H1 (cell line): ENCODE measurements at regions not wholly inside any gene's neighbourhood (a gene's known extent, or its start where the extent isn't known, plus 50 kb on each side); places are given as distances from the start of the nearest gene placed in this dataset.

Source experiments
- CTCF ChIA-PET: fragments of 300-600 bp; sonication (Branson Sonifier 250); formaldehyde crosslinking; loops from one replicate; lab custom pipeline; 2021; ENCODE audit not compliant: partially characterized antibody; lab: Charles Lee
- POLR2A ChIA-PET: fragments of 300-600 bp; sonication (Branson Sonifier 250); formaldehyde crosslinking; loops from one replicate; lab custom pipeline; 2021; ENCODE audit warnings: inconsistent platforms; ENCODE audit not compliant: partially characterized antibody; lab: Charles Lee
- DNase-seq, 2 experiments: peaks; one replicate each; pipeline versions ENCODE4 v3.0.0 to v3.0.0-alpha.2; 2010 to 2022; ENCODE audit warnings: low spot score in 2 of 2, low read depth in 1 of 2, mixed read lengths in 1 of 2
- FAIRE-seq: peaks from 2 replicates; lab custom pipeline; 2011; peaks lifted over from hg19 to GRCh38; lab: Jason Lieb, UNC
- H2AFZ ChIP-seq: 2 replicates; pipeline ENCODE4 v1.8.1; 2012; ENCODE audit warnings: low read length, inconsistent platforms
- H2AK5ac ChIP-seq: 2 replicates; pipeline ENCODE4 v1.6.1; 2013; ENCODE audit warnings: low read depth, low read length
- H2BK120ac ChIP-seq: replicated peaks from 2 replicates; pipeline ENCODE3; 2013; ENCODE audit warnings: low read depth, low read length, inconsistent platforms
- H2BK12ac ChIP-seq: 2 replicates; pipeline ENCODE4 v1.6.1; 2013; ENCODE audit warnings: low read depth, low read length
- H2BK15ac ChIP-seq: 2 replicates; pipeline ENCODE4 v1.6.1; 2013; ENCODE audit warnings: low read length
- H2BK20ac ChIP-seq: 2 replicates; pipeline ENCODE4 v1.6.1; 2013; ENCODE audit warnings: low read length
- H2BK5ac ChIP-seq: 2 replicates; pipeline ENCODE4 v1.6.1; 2013; ENCODE audit warnings: low read depth, low read length
- H3K14ac ChIP-seq: 2 replicates; pipeline ENCODE4 v1.6.1; 2013; ENCODE audit warnings: inconsistent platforms; ENCODE audit not compliant: insufficient read length
- H3K18ac ChIP-seq: 2 replicates; pipeline ENCODE4 v1.6.1; 2013; ENCODE audit warnings: low read length; ENCODE audit errors: extremely low read depth
- H3K23ac ChIP-seq: 2 replicates; pipeline ENCODE4 v1.6.1; 2013; ENCODE audit warnings: inconsistent platforms; ENCODE audit not compliant: insufficient read length
- H3K23me2 ChIP-seq: 2 replicates; pipeline ENCODE4 v1.6.1; 2013; ENCODE audit warnings: low read depth, low read length
- H3K27ac ChIP-seq: 2 replicates; pipeline ENCODE4 v1.6.1; 2011; ENCODE audit warnings: low read depth, low read length, inconsistent platforms
- H3K27me3 ChIP-seq, 4 experiments: replicated peaks in 1 of 4; 1 replicate in 1 of 4; 2 replicates in 3 of 4; pipeline versions ENCODE4 v1.6.1 to v1.8.1; 2011 to 2013; ENCODE audit warnings: low read length in 3 of 4, mild to moderate bottlenecking in 3 of 4, inconsistent platforms in 2 of 4, mixed read lengths in 2 of 4, moderate library complexity in 1 of 4; ENCODE audit not compliant: control insufficient read depth in 3 of 4, insufficient read depth in 3 of 4; ENCODE audit errors: extremely low read depth in 1 of 4
- H3K36me3 ChIP-seq, 4 experiments: 2 replicates each; pipeline versions ENCODE4 v1.6.1 to v1.8.1; 2011 to 2013; ENCODE audit warnings: mild to moderate bottlenecking in 4 of 4, low read length in 3 of 4, moderate library complexity in 2 of 4, control low read depth in 1 of 4, inconsistent platforms in 1 of 4; ENCODE audit not compliant: insufficient read depth in 4 of 4, control insufficient read depth in 2 of 4
- H3K4ac ChIP-seq: replicated peaks from 2 replicates; pipeline ENCODE3; 2013; ENCODE audit warnings: low read length, low read depth, mixed read lengths, inconsistent platforms; ENCODE audit not compliant: insufficient read length
- H3K4me1 ChIP-seq, 4 experiments: replicated peaks in 1 of 4; 1 replicate in 1 of 4; 2 replicates in 3 of 4; pipeline versions ENCODE4 v1.6.1 to v1.8.1; 2011 to 2013; ENCODE audit warnings: low read length in 3 of 4, inconsistent platforms in 2 of 4, mixed read lengths in 1 of 4; ENCODE audit not compliant: insufficient read depth in 4 of 4, control insufficient read depth in 3 of 4
- H3K4me2 ChIP-seq, 2 experiments: 2 replicates each; pipeline versions ENCODE4 v1.6.1 to v1.8.1; 2011 to 2013; ENCODE audit warnings: low read depth in 2 of 2, low read length in 2 of 2, control low read depth in 1 of 2, inconsistent platforms in 1 of 2, mild to moderate bottlenecking in 1 of 2; ENCODE audit not compliant: insufficient read depth in 1 of 2
- H3K4me3 ChIP-seq, 4 experiments: fragments of 200-600, 300-600 bp in 1 of 4; sonication (generic), shearing (Covaris generic), sonication (Bioruptor Twin) in 1 of 4; 2 replicates each; pipeline versions ENCODE4 v1.5.1 to v1.8.1; 2011 to 2016; ENCODE audit warnings: low read length in 4 of 4, low read depth in 3 of 4, control low read depth in 2 of 4, inconsistent platforms in 2 of 4, mild to moderate bottlenecking in 2 of 4, mixed read lengths in 1 of 4, moderate library complexity in 1 of 4; ENCODE audit not compliant: insufficient read depth in 2 of 4; ENCODE audit errors: extremely low read depth in 1 of 4
- H3K56ac ChIP-seq: replicated peaks from 2 replicates; pipeline ENCODE3; 2013; ENCODE audit warnings: low read depth, mild to moderate bottlenecking, mixed read lengths, low read length, inconsistent platforms; ENCODE audit not compliant: insufficient read length
- H3K79me1 ChIP-seq: 2 replicates; pipeline ENCODE4 v1.6.1; 2013; ENCODE audit warnings: low read depth, low read length, control low read depth
- H3K79me2 ChIP-seq, 2 experiments: 2 replicates each; pipeline versions ENCODE4 v1.6.1 to v1.8.1; 2012 to 2013; ENCODE audit warnings: low read length in 2 of 2, mild to moderate bottlenecking in 2 of 2, inconsistent platforms in 1 of 2; ENCODE audit not compliant: insufficient read depth in 2 of 2, control insufficient read depth in 1 of 2
- H3K9ac ChIP-seq, 4 experiments: replicated peaks in 1 of 4; 1 replicate in 1 of 4; 2 replicates in 3 of 4; pipeline versions ENCODE4 v1.6.1 to v1.8.1; 2011 to 2013; ENCODE audit warnings: low read depth in 3 of 4, low read length in 3 of 4, control low read depth in 2 of 4, mild to moderate bottlenecking in 2 of 4, moderate library complexity in 2 of 4, inconsistent platforms in 1 of 4; ENCODE audit errors: extremely low read depth in 1 of 4
- H3K9me3 ChIP-seq, 2 experiments: 2 replicates each; pipeline versions ENCODE4 v1.6.1 to v1.8.1; 2012 to 2013; ENCODE audit warnings: mild to moderate bottlenecking in 2 of 2, moderate library complexity in 2 of 2, control low read depth in 1 of 2, inconsistent platforms in 1 of 2, low read depth in 1 of 2, low read length in 1 of 2, mixed read lengths in 1 of 2; ENCODE audit not compliant: insufficient read depth in 2 of 2
- H4K20me1 ChIP-seq, 2 experiments: replicated peaks in 1 of 2; 2 replicates each; pipeline versions ENCODE3 to v1.8.1; 2011 to 2013; ENCODE audit warnings: inconsistent platforms in 2 of 2, low read length in 2 of 2, mild to moderate bottlenecking in 1 of 2; ENCODE audit not compliant: insufficient read depth in 2 of 2, control insufficient read depth in 1 of 2
- H4K5ac ChIP-seq: 2 replicates; pipeline ENCODE4 v1.6.1; 2013; ENCODE audit warnings: low read length, low read depth, mixed read lengths, inconsistent platforms; ENCODE audit not compliant: insufficient read length
- H4K8ac ChIP-seq: 2 replicates; pipeline ENCODE4 v1.8.0; 2013; ENCODE audit warnings: mild to moderate bottlenecking, moderate library complexity, low read length, inconsistent platforms; ENCODE audit not compliant: insufficient read depth; ENCODE audit errors: extremely low read depth
- H4K91ac ChIP-seq: replicated peaks from 2 replicates; pipeline ENCODE3; 2013; ENCODE audit warnings: low read length, mixed read lengths, inconsistent platforms; ENCODE audit not compliant: insufficient read length
- ATF2 ChIP-seq: IDR thresholded peaks from 2 replicates; pipeline ENCODE4 v1.6.1; 2012; ENCODE audit warnings: low read length, inconsistent platforms
- CHD1 ChIP-seq: IDR thresholded peaks from 2 replicates; pipeline ENCODE4 v1.6.1; 2012; ENCODE audit warnings: low read depth, low read length, improper control_type of control experiment
- CHD2 ChIP-seq: IDR thresholded peaks from 2 replicates; pipeline ENCODE4 v1.6.1; 2012; ENCODE audit warnings: low read length, improper control_type of control experiment
- E2F6 ChIP-seq: IDR thresholded peaks from 2 replicates; pipeline ENCODE4 v1.6.1; 2012; ENCODE audit warnings: inconsistent platforms
- HDAC2 ChIP-seq, 2 experiments: fragments of 300-600 bp in 1 of 2; sonication (generic) in 1 of 2; IDR thresholded peaks; 2 replicates each; pipeline ENCODE4 v1.6.1; 2011 to 2012; ENCODE audit warnings: low read depth in 2 of 2, low read length in 2 of 2, mild to moderate bottlenecking in 2 of 2, moderate library complexity in 2 of 2, borderline replicate concordance in 1 of 2, inconsistent platforms in 1 of 2
- HDAC6 ChIP-seq: IDR thresholded peaks from one replicate; pipeline ENCODE4 v1.7.1; 2012; ENCODE audit warnings: low read depth, mild to moderate bottlenecking, inconsistent platforms, low read length, moderate library complexity
- RNF2 ChIP-seq: fragments of 200-900, 300-1000 bp; sonication (generic); IDR thresholded peaks from 2 replicates; pipeline ENCODE4 v1.7.1; 2016; ENCODE audit warnings: borderline replicate concordance, low read depth, mild to moderate bottlenecking, antibody characterized with exemption, low read length; ENCODE audit not compliant: poor library complexity, severe bottlenecking; ENCODE audit errors: missing control alignments
- SUZ12 ChIP-seq: fragments of 200-600 bp; sonication (generic); IDR thresholded peaks from 2 replicates; pipeline ENCODE4 v1.6.1; 2012; ENCODE audit warnings: mild to moderate bottlenecking, inconsistent platforms, low read length, moderate library complexity, mixed read lengths
- TCF12 ChIP-seq: IDR thresholded peaks from 2 replicates; pipeline ENCODE4 v1.6.1; 2011; ENCODE audit warnings: low read depth, mild to moderate bottlenecking, low read length
- USF2 ChIP-seq: IDR thresholded peaks from 2 replicates; pipeline ENCODE4 v1.6.1; 2011; ENCODE audit warnings: low read length, improper control_type of control experiment
- WGBS, 2 experiments: shearing (Covaris generic) in 1 of 2; methylation state at CpG; one replicate each; pipeline versions ENCODE4 v1.1.6 to v1.1.7; 2013 to 2015; ENCODE audit warnings: low lambda C conversion rate in 2 of 2, mixed read lengths in 2 of 2, inconsistent platforms in 1 of 2, low coverage in 1 of 2, missing lambda C conversion rate in 1 of 2; ENCODE audit not compliant: insufficient replicate concordance in 2 of 2, insufficient coverage in 1 of 2, insufficient read length in 1 of 2; ENCODE audit errors: extremely low coverage in 1 of 2, missing lambda C conversion rate in 1 of 2; 5-methylcytosine and 5-hydroxymethylcytosine counted together

- H3K23ac ChIP-seq: no peak overlapping the region
- H3K4ac ChIP-seq: no peak overlapping the region
- H4K20me1 ChIP-seq: no peaks in the 10 kb centered on the region
- no peak overlapping the region for H2BK20ac ChIP-seq
- ChIA-PET CTCF (interaction anchor here (0.6 kb wide), 1 partner anchor 303 kb away, joined by 4 read pairs; no protein-coding TSS in a partner anchor), POLR2A (no interaction called here)
- H4K8ac ChIP-seq: no peak overlapping the region
- H3K9me3 ChIP-seq: 0 out of 4 replicates have a peak, but pooled peaks cover 0 to 2% of the 10 kb centered on the region in 2 experiments
- H3K4me1 ChIP-seq: no peaks in the 10 kb centered on the region
- no peak overlapping the region for H2BK15ac ChIP-seq
- no peak overlapping the region for H3K4me2 ChIP-seq
- WGBS, 2 experiments: 98% methylated on average over 5 of the region's 5 CpGs; no CpG with 5 or more reads in 1 of the 2 experiments
- H2BK120ac ChIP-seq: no peak overlapping the region
- no peak overlapping the region for H3K4me3 ChIP-seq
- H4K91ac ChIP-seq: no peak overlapping the region
- H2BK5ac ChIP-seq: no peak overlapping the region
- no peaks in the 10 kb centered on the region for H3K23me2 ChIP-seq
- no peaks in the 10 kb centered on the region for H3K79me2 ChIP-seq
- H2AK5ac ChIP-seq: no peak overlapping the region
- H3K18ac ChIP-seq: no peak overlapping the region
- DNase-seq (no peak), FAIRE-seq (no peak)
- H4K5ac ChIP-seq: no peak overlapping the region
- H2AFZ ChIP-seq: no peak overlapping the region
- H3K27me3 ChIP-seq: no peaks in the 10 kb centered on the region
- no peak overlapping the region for H3K56ac ChIP-seq
- H3K9ac ChIP-seq: no peak overlapping the region
- no peak overlapping the region for H2BK12ac ChIP-seq
- H3K79me1 ChIP-seq: no peaks in the 10 kb centered on the region
- no peak overlapping the region for H3K27ac ChIP-seq
- H3K36me3 ChIP-seq: no peaks in the 10 kb centered on the region
- H3K14ac ChIP-seq: no peak overlapping the region
- TF ChIP-seq CHD2: no peak
- no peak for TF ChIP-seq RNF2
- TF ChIP-seq SUZ12: no peak
- no peak for TF ChIP-seq ATF2
- no peak for TF ChIP-seq TCF12
- no peak for TF ChIP-seq E2F6
- TF ChIP-seq HDAC6: no peak
- TF ChIP-seq USF2: no peak
- TF ChIP-seq CHD1: no peak
- no peak for TF ChIP-seq HDAC2 (IDR thresholded peaks at IDR 0.05; ENCODE audit: borderline replicate concordance in 1 of 2, low read depth in 2 of 2, low read length in 2 of 2)
These were observed 533.9 kb upstream of the NUDT12 start for GRCh38 chr5:104096451-104096850.
